ENCODE measurements at regions not wholly inside any gene's neighbourhood (a gene's known extent, or its start where the extent isn't known, plus 50 kb on each side); places are given as distances from the start of the nearest gene placed in this dataset.

GRCh38 chr2:239611222-239611795, 210.5 kb upstream of the HDAC4 start:
- TF ChIP-seq PPARA (CRISPR knock-in tag; IDR thresholded peaks at IDR 0.05; ENCODE audit: borderline replicate concordance) (no peak), PATZ1 (CRISPR knock-in tag; IDR thresholded peaks at IDR 0.05; ENCODE audit: borderline replicate concordance) (no peak), TCF4 (CRISPR knock-in tag; IDR thresholded peaks at IDR 0.05; ENCODE audit: borderline replicate concordance) (no peak)
